Mucosa of descending colon (tissue), 3 donors: ENCODE measurements at regions not wholly inside any gene's neighbourhood (a gene's known extent, or its start where the extent isn't known, plus 50 kb on each side); places are given as distances from the start of the nearest gene placed in this dataset.
"Not testable (repeated sequence)": the region's sequence is repeated elsewhere in the genome, so short reads cannot be mapped to it uniquely, and the experiment has no call there.

Experiments used
- ATAC-seq: fragments of 200-7000 bp; cut with Tn5 transposase; one replicate; pipeline ENCODE4 v1.9.1; 2020; ENCODE audit warnings: mild to moderate bottlenecking, moderate library complexity
- DNase-seq, 3 donors: peaks; one replicate each; pipeline ENCODE4 v3.0.0-alpha.2; 2020
- H3K36me3 ChIP-seq: fragments of 200-600 bp; one replicate; pipeline ENCODE4 v1.8.0; 2021; ENCODE audit warnings: low read depth, mild to moderate bottlenecking
- H3K4me1 ChIP-seq: fragments of 200-600 bp; one replicate; pipeline ENCODE4 v1.8.0; 2021; ENCODE audit warnings: low read depth, mild to moderate bottlenecking
- H3K4me3 ChIP-seq: fragments of 200-600 bp; one replicate; pipeline ENCODE4 v1.8.0; 2021; ENCODE audit warnings: mild to moderate bottlenecking
- H3K9me3 ChIP-seq: fragments of 200-600 bp; one replicate; pipeline ENCODE4 v1.8.0; 2021; ENCODE audit warnings: mild to moderate bottlenecking
- CTCF ChIP-seq: fragments of 200-600 bp; IDR thresholded peaks from one replicate; pipeline ENCODE4 v1.8.0; 2022; ENCODE audit warnings: antibody characterized with exemption, mild to moderate bottlenecking
- intact Hi-C, 2 donors: fragments of 100-400 bp; cut with DNase I in 1 of 2; cut with micrococcal nuclease in 1 of 2; formaldehyde crosslinking; loops; one replicate each; pipeline versions ENCODE4 v1.11.0 to v1.11.1; 2022; cut with DNase I, micrococcal nuclease
- donor health status: DM: no; HTN: no; CAD: no; lungs with moderate emphysema.
- donor health status: DM: no; HTN: no; CAD: no.
- donor health status: DM: no; HTN: yes; CAD: no.

- Histone ChIP-seq H3K4me3 (no peak overlapping the region), H3K4me1 (peaks cover 3% of the 10 kb centered on the region), H3K9me3 (no peaks in the 10 kb centered on the region), H3K36me3 (no peaks in the 10 kb centered on the region)
- no peak for DNase-seq
- ATAC-seq, result no peak
- intact Hi-C loops, result no loop called here
- no peak for TF ChIP-seq CTCF
Measured at GRCh38 chr18:53843763-53844162, 380.7 kb downstream of the MBD2 start.

GRCh38 chr18:53843113-53843760 is 381.2 kb downstream of the MBD2 start:
- no peak for TF ChIP-seq CTCF
- DNase-seq, result no peak
- H3K36me3 ChIP-seq, result no peaks in the 10 kb centered on the region
- no peak overlapping the region for H3K4me3 ChIP-seq
- no peak for ATAC-seq
- H3K9me3 ChIP-seq, result no peaks in the 10 kb centered on the region
- peaks cover 6% of the 10 kb centered on the region for H3K4me1 ChIP-seq
- intact Hi-C loops, result no loop called here

- Histone ChIP-seq H3K36me3 (no peaks in the 10 kb centered on the region), H3K4me1 (peaks cover 6% of the 10 kb centered on the region), H3K4me3 (no peak overlapping the region), H3K9me3 (peaks cover 7% of the 10 kb centered on the region)
- ATAC-seq (peak; percentile 77), DNase-seq (no peak)
- no peak for TF ChIP-seq CTCF
- intact Hi-C loops, result no loop called here
Measured at GRCh38 chr18:53838746-53839145, 385.7 kb downstream of the MBD2 start.

GRCh38 chr18:53821141-53821540 is 403.3 kb downstream of the MBD2 start:
- H3K9me3 ChIP-seq, intact Hi-C loops, H3K4me1 ChIP-seq, H3K4me3 ChIP-seq, ATAC-seq, H3K36me3 ChIP-seq: not testable (repeated sequence)
- DNase-seq, result peak in 2 of 3 donors; percentile 31 to 40

- intact Hi-C loops, result no loop called here
- Histone ChIP-seq H3K9me3 (no peaks in the 10 kb centered on the region), H3K4me3 (no peak overlapping the region), H3K4me1 (no peaks in the 10 kb centered on the region), H3K36me3 (no peaks in the 10 kb centered on the region)
- no peak for TF ChIP-seq CTCF
- DNase-seq (no peak), ATAC-seq (no peak)
Measured at GRCh38 chr18:53819671-53820070, 404.8 kb downstream of the MBD2 start.

GRCh38 chr18:53819174-53819573 is 405.3 kb downstream of the MBD2 start:
- Histone ChIP-seq H3K36me3 (no peaks in the 10 kb centered on the region), H3K4me1 (no peaks in the 10 kb centered on the region), H3K9me3 (no peaks in the 10 kb centered on the region), H3K4me3 (no peak overlapping the region)
- ATAC-seq, result no peak
- intact Hi-C loops, result no loop called here
- no peak for DNase-seq
- no peak for TF ChIP-seq CTCF
